MG63 (cell line): ENCODE measurements at regions not wholly inside any gene's neighbourhood (a gene's known extent, or its start where the extent isn't known, plus 50 kb on each side); places are given as distances from the start of the nearest gene placed in this dataset.
A peak's percentile ranks its signal among the peaks of the same experiment; 100 is the strongest.
"Not testable (repeated sequence)": the region's sequence is repeated elsewhere in the genome, so short reads cannot be mapped to it uniquely, and the experiment has no call there.

ENCODE experiments used
- DNase-seq: peaks from one replicate; pipeline ENCODE4 v3.0.0-alpha.2; 2020
- H3K27me3 ChIP-seq: fragments of 250-450 bp; sonication (Bioruptor Pico); 2 replicates; pipeline ENCODE4 v1.5.1; 2020; ENCODE audit warnings: mild to moderate bottlenecking, moderate library complexity
- H3K36me3 ChIP-seq: fragments of 250-450 bp; sonication (Bioruptor Pico); 2 replicates; pipeline ENCODE4 v1.5.1; 2020; ENCODE audit warnings: mild to moderate bottlenecking, moderate library complexity
- H3K4me3 ChIP-seq: fragments of 250-450 bp; sonication (Bioruptor Pico); 2 replicates; pipeline ENCODE4 v1.5.1; 2020; ENCODE audit warnings: mild to moderate bottlenecking, moderate library complexity
- H3K9me3 ChIP-seq: fragments of 250-450 bp; sonication (Bioruptor Pico); 2 replicates; pipeline ENCODE4 v1.5.1; 2020; ENCODE audit warnings: mild to moderate bottlenecking, moderate library complexity

- not testable (repeated sequence) for H3K4me3 ChIP-seq, H3K27me3 ChIP-seq, DNase-seq
These were observed 1533.5 kb upstream of the TPTE start for GRCh38 chr21:8987896-8988295.

DNA sequence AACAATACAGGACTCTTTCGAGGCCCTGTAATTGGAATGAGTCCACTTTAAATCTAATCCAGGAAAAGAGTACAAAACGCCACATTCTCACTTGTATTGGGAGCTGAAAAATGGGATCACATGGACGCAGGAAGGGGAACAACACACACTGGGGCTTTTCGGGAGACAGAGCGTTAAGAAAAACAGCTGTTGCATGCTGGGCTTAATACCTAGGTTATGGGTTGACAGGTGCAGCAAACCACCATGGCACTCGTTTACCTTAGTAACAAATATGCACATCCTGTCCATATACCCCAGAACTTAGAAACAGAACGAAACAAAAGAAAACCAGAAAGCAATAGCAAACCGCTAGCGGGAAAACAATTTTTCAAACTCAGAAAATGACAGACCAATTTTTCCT lies 1532.7 kb upstream of the TPTE start:
- Histone ChIP-seq H3K36me3 (no peaks in the 10 kb centered on the region), H3K9me3 (0 out of 2 replicates have a peak, but pooled peaks cover 2% of the 10 kb centered on the region), H3K4me3 (no peak overlapping the region), H3K27me3 (peaks cover 2% of the 10 kb centered on the region; the same call in 1 of the 2 replicates)
- peak; percentile 58 for DNase-seq

More at GRCh38 chr21:8987896-8988295, 1533.5 kb upstream of the TPTE start:
- H3K9me3 ChIP-seq, H3K36me3 ChIP-seq: not testable (repeated sequence)

- Histone ChIP-seq H3K36me3 (no peaks in the 10 kb centered on the region), H3K4me3 (no peak overlapping the region), H3K27me3 (peaks cover 2% of the 10 kb centered on the region; the same call in 1 of the 2 replicates), H3K9me3 (0 out of 2 replicates have a peak, but pooled peaks cover 2% of the 10 kb centered on the region)
- no peak for DNase-seq
These were observed 1532.1 kb upstream of the TPTE start for GRCh38 chr21:8989261-8989711.

GRCh38 chr21:8989721-8990325 lies 1531.6 kb upstream of the TPTE start:
- Histone ChIP-seq H3K9me3 (0 out of 2 replicates have a peak, but pooled peaks cover 2% of the 10 kb centered on the region), H3K4me3 (no peak overlapping the region), H3K36me3 (no peaks in the 10 kb centered on the region), H3K27me3 (peaks cover 2% of the 10 kb centered on the region; the same call in 1 of the 2 replicates)
- peak; percentile 85 for DNase-seq

DNA sequence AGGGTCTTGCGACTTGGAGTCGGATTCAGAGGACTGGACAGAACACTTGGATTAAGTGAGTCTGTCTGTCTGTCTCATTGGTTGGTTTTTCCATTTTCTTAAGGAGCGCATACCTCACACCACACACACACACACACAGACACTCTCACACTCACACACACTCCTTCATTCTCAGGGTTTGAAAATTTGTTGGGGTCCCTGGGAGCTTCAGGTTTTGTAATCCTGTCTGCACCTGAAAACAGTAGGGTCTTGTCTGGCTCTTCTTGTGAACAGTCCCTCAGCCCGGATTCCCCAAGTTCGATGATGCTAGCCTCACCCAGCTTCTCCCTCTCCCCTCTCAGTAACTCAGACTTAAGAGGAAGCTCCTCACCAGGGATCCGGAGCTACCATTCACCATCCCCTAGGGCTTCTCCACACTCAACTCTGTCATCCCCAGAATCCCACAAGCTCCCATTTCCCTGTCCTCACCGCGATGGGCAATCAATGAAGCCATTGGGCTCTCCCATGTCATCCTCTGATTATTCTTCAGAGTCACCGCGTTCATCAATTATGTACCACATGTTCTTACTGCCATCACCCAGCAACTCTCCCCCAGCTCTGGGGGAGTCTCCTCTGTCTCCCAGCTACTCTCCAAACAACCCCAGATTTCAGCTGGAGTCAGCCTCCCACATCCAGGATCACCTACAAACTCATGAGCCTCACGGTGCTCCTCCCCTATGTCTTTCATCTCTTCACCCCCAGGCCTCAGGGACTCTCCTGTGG lies 1530.9 kb upstream of the TPTE start:
- Histone ChIP-seq H3K27me3 (peaks cover 2% of the 10 kb centered on the region; the same call in 1 of the 2 replicates), H3K9me3 (0 out of 2 replicates have a peak, but pooled peaks cover 2% of the 10 kb centered on the region)
- peak; percentile 72 for DNase-seq

DNA sequence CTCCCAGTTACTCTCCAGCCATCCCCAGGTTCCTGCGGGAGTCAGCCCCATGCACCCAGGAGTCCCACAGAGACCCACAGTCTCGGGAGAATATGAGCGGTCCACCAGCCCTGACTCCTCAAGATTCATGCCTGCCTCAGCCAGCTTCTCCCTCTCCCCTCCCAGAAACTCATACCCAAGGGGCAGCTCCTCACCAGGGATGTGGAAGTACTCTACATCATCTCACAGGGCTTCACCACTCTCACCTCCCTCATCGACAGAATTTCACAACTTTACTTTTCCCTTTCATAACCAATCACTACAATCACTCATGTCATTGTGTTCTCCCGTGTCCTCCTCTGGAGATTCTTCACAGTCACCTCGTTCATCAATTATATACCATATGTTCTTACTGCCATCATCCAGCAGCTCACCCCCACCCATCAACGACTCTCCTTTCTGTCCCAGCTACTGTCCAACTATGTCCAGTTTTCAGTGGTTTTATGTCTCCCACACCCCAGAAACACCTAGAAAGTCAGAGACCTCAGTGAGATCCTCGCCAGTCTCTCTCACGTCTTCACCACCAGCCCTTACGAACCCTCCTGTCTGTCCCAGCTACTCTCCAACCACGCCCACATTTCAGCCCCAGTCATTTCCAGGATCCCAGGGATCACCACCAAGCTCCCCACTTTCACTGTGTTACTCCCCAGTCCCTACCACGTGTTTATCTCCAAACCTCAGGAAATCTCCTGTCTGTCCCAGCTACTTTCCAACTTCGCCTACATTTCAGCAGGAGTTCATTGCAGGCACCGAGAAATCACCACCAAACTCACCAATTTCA lies 1530.1 kb upstream of the TPTE start:
- 0 out of 2 replicates have a peak, but pooled peaks cover 2% of the 10 kb centered on the region for H3K9me3 ChIP-seq

More for the DNA sequence above, 1530.9 kb upstream of the TPTE start:
- H3K36me3 ChIP-seq: no peaks in the 10 kb centered on the region
- no peak overlapping the region for H3K4me3 ChIP-seq

DNA sequence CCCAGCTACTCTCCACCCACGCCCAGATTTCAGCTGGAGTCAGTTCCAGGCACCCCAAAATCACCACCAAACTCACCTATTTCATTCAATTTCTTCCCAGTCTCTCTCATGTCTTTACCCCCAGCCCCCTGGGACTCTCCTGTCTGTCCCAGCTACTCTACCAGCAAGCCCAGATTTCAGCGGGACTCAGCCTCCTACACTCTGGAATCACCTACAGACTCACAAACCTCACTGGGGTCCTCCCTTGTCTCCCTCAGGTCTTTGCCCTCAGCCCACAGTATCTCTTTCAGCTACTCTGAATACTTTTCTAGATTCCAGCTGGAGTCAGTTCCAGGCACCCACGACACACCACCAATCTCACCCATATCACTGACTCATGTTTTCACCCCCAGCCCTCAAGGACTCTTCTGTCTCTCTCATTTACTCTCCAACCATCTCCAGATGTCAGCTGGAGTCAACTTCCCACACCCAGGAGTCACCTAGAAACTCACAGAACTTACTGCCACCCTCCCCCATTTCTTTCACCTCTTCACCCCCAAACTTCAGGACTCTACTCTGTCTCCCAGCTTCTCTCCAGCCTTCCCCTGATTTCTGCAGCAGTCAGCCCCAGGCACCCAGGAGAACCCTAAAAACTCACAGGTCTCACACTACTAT lies 1529.3 kb upstream of the TPTE start:
- DNase-seq: peak; percentile 74
- Histone ChIP-seq H3K4me3 (no peak overlapping the region), H3K9me3 (0 out of 2 replicates have a peak, but pooled peaks cover 2% of the 10 kb centered on the region), H3K27me3 (peaks cover 2% of the 10 kb centered on the region; the same call in 1 of the 2 replicates), H3K36me3 (no peaks in the 10 kb centered on the region)

More for the DNA sequence above, 1530.1 kb upstream of the TPTE start:
- peak; percentile 80 for DNase-seq
- Histone ChIP-seq H3K27me3 (peaks cover 2% of the 10 kb centered on the region; the same call in 1 of the 2 replicates), H3K36me3 (no peaks in the 10 kb centered on the region), H3K4me3 (no peak overlapping the region)

GRCh38 chr21:8992731-8993174 lies 1528.6 kb upstream of the TPTE start:
- peak; percentile 88 for DNase-seq
- Histone ChIP-seq H3K36me3 (no peaks in the 10 kb centered on the region), H3K9me3 (0 out of 2 replicates have a peak, but pooled peaks cover 2% of the 10 kb centered on the region), H3K4me3 (no peak overlapping the region), H3K27me3 (peaks cover 2% of the 10 kb centered on the region; the same call in 1 of the 2 replicates)

- H3K4me3 ChIP-seq: no peak overlapping the region
- H3K36me3 ChIP-seq: no peaks in the 10 kb centered on the region
- peaks cover 2% of the 10 kb centered on the region; the same call in 1 of the 2 replicates for H3K27me3 ChIP-seq
- 0 out of 2 replicates have a peak, but pooled peaks cover 2% of the 10 kb centered on the region for H3K9me3 ChIP-seq
- no peak for DNase-seq
These were observed 1528.0 kb upstream of the TPTE start for GRCh38 chr21:8993284-8993942.

- DNase-seq: no peak
- no peaks in the 10 kb centered on the region for H3K36me3 ChIP-seq
- peaks cover 2% of the 10 kb centered on the region; the same call in 1 of the 2 replicates for H3K27me3 ChIP-seq
- no peak overlapping the region for H3K4me3 ChIP-seq
- H3K9me3 ChIP-seq: no peaks in the 10 kb centered on the region
These were observed 1527.3 kb upstream of the TPTE start for GRCh38 chr21:8993943-8994639.

DNA sequence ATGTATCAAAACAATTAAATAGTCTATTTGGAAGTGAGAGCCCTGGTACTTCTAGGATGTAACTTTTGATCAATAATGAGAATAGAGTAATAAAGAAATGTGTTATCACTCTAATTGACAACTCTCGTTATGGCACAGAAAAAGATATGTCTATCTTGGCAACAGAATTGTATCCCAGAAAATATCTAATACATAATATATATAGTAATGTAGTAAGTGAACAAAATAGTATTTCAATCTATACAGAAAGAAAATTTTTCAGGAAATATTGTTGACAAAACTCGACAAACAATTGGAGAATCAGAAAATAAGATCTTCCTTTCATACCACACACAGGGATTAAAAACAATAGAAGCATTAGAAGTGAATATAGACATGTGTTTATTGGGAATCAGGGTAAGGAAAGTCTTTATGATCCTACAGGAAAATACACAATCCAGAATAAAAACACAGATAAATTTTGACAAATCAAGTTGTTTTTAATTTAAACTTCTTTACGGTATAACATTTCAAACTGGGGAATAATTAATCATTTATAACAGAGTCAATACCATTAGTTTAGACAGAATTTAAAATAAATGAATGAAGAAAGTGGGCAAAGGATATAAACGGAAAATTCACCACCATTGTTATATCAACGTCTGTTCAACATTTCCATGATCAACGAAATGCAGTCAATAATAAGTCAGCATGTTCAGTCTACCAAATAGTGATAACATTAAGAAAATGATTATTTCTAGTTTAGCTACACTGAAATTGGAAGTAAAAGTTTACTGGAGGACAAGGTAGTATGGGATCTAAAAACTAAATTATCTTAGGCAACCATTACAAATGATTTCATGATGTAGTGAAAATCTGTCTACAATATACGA lies 1526.5 kb upstream of the TPTE start:
- H3K4me3 ChIP-seq: no peak overlapping the region

DNA sequence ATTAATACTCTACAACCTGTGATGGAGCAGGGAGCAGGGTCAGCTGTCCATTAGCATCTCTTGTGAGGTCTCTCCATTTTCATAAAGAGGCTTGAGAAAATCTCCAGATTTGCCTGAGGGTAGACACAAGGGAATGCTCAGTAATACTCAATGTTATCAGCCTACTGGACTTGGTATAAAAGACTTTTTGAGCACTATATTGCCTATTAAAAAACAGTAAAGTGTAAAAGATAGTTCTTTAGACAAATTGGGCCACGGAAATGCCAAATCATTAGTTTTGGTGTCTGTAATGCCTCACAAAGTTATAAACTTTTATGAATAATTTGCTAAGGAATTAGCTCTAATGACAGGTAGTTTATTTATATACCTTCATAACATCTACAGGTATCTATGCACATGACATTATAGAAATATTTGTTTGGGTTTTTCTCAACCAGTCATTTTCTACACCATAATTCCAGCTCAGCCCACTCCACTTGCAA lies 1524.9 kb upstream of the TPTE start:
- H3K27me3 ChIP-seq, H3K36me3 ChIP-seq, H3K9me3 ChIP-seq, DNase-seq, H3K4me3 ChIP-seq: not testable (repeated sequence)

More for the DNA sequence above, 1526.5 kb upstream of the TPTE start:
- DNase-seq: no peak
- Histone ChIP-seq H3K27me3 (no peaks in the 10 kb centered on the region), H3K9me3 (no peaks in the 10 kb centered on the region), H3K36me3 (no peaks in the 10 kb centered on the region)

DNA sequence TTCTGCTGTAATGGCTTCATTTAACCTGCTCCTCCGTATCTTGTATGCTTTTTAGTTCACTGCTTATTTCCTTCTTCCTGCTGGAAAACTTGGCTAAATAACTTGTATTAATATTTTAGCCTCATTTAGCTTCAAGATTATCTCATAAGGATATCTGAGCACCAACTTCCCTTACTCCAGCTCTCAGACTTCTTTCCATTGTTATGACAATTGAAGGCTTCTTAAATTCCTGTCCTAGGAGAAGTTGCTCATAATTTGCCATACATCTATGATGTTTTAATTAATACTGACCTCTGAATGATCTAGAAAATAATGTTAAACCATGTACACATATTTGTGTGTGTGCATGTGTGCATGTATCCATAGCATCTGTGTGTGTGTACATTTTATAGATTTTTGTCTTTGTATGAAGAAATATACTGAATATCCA lies 1524.4 kb upstream of the TPTE start:
- Histone ChIP-seq H3K36me3 (no peaks in the 10 kb centered on the region), H3K9me3 (no peaks in the 10 kb centered on the region), H3K4me3 (no peak overlapping the region), H3K27me3 (no peaks in the 10 kb centered on the region)
- DNase-seq: no peak
